ENCODE measurements at regions not wholly inside any gene's neighbourhood (a gene's known extent, or its start where the extent isn't known, plus 50 kb on each side); places are given as distances from the start of the nearest gene placed in this dataset.

DNA sequence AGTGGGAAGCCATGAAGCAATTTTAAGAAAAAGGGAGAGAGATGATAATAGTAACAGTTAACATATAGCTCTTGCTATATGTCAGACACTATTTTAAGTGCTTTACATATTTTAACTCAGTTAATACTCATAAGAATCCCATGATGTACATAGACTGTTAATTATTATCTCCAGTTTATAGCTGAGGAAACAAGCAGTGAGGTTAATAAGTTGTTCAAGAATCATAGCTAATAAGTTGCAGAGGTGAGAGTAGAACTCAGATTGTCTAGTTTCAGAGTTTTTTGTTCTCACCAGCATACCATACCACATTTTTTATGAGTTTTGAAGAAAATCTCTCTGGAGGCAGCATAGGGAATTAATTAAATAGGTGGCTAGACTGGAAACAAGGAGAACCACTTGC, 144.6 kb upstream of the MMS22L start:
- H3K27me3 Mint-ChIP-seq: no peaks in the 10 kb centered on the region
- H3K36me3 Mint-ChIP-seq (ENCODE audit: low read depth): no peaks in the 10 kb centered on the region
- H3K9me3 Mint-ChIP-seq: peaks cover 4% of the 10 kb centered on the region
- H3K4me1 Mint-ChIP-seq (ENCODE audit: low read depth): no peaks in the 10 kb centered on the region
- H3K4me3 Mint-ChIP-seq: no peak overlapping the region
- H3K27ac Mint-ChIP-seq: no peak overlapping the region
- intact Hi-C loops (cut with micrococcal nuclease): no loop called here

DNA sequence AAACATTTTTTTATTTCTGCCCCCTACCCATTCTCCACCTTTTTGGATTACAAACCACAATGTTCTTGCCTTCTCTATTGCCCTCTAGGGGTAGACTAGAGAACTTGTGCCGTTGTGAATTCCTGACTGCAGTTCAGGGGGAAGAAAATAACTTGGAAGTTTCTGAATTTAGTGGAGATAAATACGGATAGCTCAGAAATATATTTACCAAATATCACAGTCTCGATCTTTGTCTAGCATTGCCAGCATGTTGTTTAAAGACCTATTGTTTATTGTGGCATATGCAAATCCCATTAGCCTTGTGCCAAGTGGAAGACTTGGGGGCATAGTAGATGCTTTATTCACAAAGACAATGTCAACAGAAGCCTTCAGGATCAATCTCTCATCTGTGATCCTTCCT, 154.1 kb upstream of the MMS22L start:
- Mint-ChIP-seq H3K36me3 (ENCODE audit: low read depth) (no peaks in the 10 kb centered on the region), H3K4me1 (ENCODE audit: low read depth) (no peaks in the 10 kb centered on the region), H3K4me3 (no peak overlapping the region), H3K27me3 (peaks cover 3% of the 10 kb centered on the region), H3K9me3 (no peaks in the 10 kb centered on the region), H3K27ac (no peak overlapping the region)
- intact Hi-C loops (cut with micrococcal nuclease): no loop called here

DNA sequence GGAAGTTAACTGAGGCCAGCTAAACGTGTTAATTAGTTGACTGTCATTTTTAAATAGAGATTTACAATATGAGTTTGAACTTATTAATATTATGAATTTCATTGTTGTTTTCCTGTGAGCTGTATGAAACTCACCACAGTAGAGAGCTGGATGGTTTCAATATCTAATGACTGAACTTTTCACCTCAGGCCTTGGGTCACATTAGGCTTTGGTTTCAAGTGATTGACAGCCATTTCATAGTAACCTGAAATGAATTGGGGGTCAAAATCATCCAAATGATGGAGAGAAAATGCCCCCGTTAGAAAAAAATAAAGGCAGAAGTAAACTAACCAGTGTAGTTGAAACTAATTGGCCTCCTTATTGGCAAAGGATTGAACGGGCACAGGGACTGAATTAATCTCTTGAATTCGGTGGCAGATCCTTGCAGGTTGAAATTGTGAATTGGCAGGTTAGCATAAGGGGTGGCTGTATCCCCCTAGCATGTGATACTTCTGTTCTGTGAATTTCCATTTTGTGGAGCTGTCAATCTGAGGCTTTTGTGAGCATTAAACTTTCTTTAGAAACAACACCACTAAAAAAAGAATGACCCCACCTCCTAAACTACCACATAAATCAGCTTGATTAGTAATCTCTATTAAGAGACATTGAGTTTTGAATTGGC, 155.1 kb upstream of the MMS22L start:
- no peaks in the 10 kb centered on the region for H3K36me3 Mint-ChIP-seq (ENCODE audit: low read depth)
- intact Hi-C loops (cut with micrococcal nuclease): no loop called here
- H3K4me1 Mint-ChIP-seq (ENCODE audit: low read depth): no peaks in the 10 kb centered on the region
- H3K4me3 Mint-ChIP-seq: no peak overlapping the region
- peaks cover 3% of the 10 kb centered on the region for H3K27me3 Mint-ChIP-seq
- H3K9me3 Mint-ChIP-seq: no peaks in the 10 kb centered on the region
- H3K27ac Mint-ChIP-seq: no peak overlapping the region

DNA sequence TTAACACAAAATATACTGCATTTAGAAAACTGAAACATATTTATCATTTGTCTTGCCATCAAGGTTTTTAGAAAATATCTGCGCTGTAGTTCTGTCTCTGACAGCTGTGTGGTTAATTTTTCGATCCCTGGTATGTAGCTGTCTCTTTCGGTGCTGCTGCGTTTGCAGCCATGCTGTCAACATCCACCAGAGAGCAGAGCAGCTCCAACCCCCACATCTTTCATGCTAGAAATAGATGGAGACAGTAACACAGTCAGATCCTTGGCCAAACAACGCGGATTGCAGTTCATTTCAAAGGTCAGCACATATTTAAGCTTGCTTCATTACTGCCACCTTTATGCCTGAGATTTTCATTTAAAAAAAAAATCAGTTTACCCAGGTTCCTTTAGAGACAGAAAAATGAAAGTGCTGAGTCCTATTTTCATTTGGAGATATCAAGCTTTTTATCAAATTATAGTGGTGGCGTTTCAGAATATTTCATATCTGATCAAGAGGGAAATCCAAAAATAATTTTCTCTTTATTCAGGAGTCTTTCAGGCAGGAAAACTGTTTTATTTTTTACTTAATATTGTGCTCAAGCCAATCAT, 157.7 kb upstream of the MMS22L start:
- H3K36me3 Mint-ChIP-seq (ENCODE audit: low read depth): no peaks in the 10 kb centered on the region
- no peaks in the 10 kb centered on the region for H3K9me3 Mint-ChIP-seq
- H3K27ac Mint-ChIP-seq: no peak overlapping the region
- H3K27me3 Mint-ChIP-seq: no peaks in the 10 kb centered on the region
- no peaks in the 10 kb centered on the region for H3K4me1 Mint-ChIP-seq (ENCODE audit: low read depth)
- H3K4me3 Mint-ChIP-seq: no peak overlapping the region
- intact Hi-C loops (cut with micrococcal nuclease): no loop called here

DNA sequence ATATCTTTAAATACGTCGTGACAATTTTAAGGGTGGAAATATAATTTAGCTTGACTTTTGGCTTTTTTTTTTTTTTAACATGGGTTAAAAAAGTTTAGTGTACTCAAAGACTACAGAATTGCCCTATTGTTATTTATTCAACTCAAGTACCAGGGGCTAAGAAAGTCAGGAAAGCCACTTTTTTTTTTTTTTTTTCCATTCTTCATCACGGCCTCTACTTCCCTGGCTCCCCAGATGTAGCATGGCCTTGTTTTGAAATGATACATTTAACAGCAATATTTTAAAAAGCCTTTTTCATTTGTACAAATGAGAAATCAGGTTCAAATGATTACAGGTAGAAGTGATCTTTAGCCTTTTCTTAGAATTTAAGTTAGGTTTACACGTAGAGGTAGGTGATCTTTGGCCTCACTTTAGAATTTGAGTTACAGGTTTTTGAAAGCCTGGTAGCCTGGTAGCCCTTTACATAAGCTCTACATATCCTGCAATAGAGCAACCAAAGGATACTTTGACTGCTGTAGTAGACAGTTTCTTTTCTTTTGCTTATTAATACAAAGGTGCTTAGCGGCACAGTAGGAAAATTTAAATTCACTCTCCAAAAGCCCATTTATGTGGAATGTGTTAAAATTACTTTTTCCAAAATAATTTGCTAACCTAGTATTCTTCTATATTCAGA, 160.5 kb upstream of the MMS22L start:
- no peaks in the 10 kb centered on the region for H3K4me1 Mint-ChIP-seq (ENCODE audit: low read depth)

DNA sequence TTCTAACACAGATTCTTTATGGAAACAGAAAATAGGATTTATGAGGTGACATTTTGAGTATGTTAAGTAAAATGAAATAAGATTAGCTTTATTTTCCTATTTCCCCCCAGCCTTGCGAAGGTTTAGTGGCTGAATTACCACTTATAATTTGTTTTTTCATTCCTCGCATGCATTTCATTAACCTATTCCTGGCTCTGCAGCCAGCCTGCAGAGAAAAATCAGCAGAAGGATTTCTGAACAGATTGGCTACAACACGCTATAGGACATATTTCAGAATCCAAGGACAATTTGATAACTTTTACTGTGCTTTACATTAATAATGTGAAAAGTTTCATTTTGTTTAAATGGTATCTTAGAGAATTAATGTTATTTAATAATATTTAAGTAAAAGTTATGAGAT, 162.4 kb upstream of the MMS22L start:
- Mint-ChIP-seq H3K4me1 (ENCODE audit: low read depth) (no peaks in the 10 kb centered on the region), H3K4me3 (no peak overlapping the region), H3K27ac (no peak overlapping the region), H3K9me3 (no peaks in the 10 kb centered on the region), H3K36me3 (ENCODE audit: low read depth) (no peaks in the 10 kb centered on the region), H3K27me3 (no peaks in the 10 kb centered on the region)
- intact Hi-C loops (cut with micrococcal nuclease): no loop called here

More for the DNA sequence above, 160.5 kb upstream of the MMS22L start:
- H3K27ac Mint-ChIP-seq: no peak overlapping the region
- no peaks in the 10 kb centered on the region for H3K9me3 Mint-ChIP-seq
- H3K27me3 Mint-ChIP-seq: no peaks in the 10 kb centered on the region
- no peaks in the 10 kb centered on the region for H3K36me3 Mint-ChIP-seq (ENCODE audit: low read depth)
- H3K4me3 Mint-ChIP-seq: no peak overlapping the region
- intact Hi-C loops (cut with micrococcal nuclease): no loop called here

DNA sequence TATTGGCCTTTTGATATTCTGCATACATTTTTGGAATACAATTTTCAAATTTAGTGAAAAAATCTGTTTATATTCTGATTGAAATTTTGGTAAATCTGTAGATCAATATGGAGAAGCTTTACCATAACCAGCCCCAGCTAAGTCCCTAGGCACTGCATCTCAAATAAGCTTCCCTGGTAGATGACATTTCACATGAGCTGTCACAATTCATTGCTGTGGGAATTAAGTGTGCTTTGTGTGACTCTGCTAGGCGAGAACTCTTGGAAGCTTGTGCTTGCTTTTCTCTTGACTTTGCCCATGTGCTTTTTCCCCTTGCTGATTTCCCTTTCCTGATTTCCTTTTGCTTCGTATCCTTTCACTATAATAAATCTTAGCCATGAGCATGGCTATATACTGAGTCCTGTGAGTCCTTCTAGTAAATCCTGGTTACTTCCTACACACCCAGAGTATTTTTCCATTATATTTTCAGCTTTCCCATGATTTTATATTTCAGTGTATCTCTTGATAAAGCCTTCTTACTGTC, 166.5 kb upstream of the MMS22L start:
- intact Hi-C loops (cut with micrococcal nuclease): no loop called here
- no peaks in the 10 kb centered on the region for H3K36me3 Mint-ChIP-seq (ENCODE audit: low read depth)
- H3K4me1 Mint-ChIP-seq (ENCODE audit: low read depth): no peaks in the 10 kb centered on the region
- H3K27me3 Mint-ChIP-seq: no peaks in the 10 kb centered on the region
- no peak overlapping the region for H3K27ac Mint-ChIP-seq
- H3K9me3 Mint-ChIP-seq: no peaks in the 10 kb centered on the region
- H3K4me3 Mint-ChIP-seq: no peak overlapping the region

DNA sequence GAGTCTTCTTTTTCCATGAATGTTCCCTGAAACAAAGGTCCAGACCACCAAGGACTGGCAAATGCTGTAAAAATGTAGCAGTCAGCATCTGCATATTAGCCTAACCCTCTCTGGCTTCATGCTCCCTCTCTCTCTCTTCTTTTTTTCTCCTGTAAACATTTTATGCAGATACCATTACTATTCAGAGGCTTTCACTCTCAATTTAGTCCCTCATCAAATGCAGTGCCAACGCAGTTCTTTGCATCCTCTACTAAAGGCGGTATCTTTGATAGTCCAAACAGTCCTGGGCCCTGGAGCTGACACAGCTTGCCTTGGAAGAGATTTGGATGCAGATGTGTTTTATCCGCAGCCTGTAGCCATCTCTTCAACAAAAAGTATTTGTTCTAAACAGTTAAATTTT, 167.1 kb upstream of the MMS22L start:
- H3K9me3 Mint-ChIP-seq: no peaks in the 10 kb centered on the region
- H3K36me3 Mint-ChIP-seq (ENCODE audit: low read depth): no peaks in the 10 kb centered on the region
- intact Hi-C loops (cut with micrococcal nuclease): no loop called here
- no peak overlapping the region for H3K4me3 Mint-ChIP-seq
- no peaks in the 10 kb centered on the region for H3K4me1 Mint-ChIP-seq (ENCODE audit: low read depth)
- H3K27ac Mint-ChIP-seq: no peak overlapping the region
- no peaks in the 10 kb centered on the region for H3K27me3 Mint-ChIP-seq

DNA sequence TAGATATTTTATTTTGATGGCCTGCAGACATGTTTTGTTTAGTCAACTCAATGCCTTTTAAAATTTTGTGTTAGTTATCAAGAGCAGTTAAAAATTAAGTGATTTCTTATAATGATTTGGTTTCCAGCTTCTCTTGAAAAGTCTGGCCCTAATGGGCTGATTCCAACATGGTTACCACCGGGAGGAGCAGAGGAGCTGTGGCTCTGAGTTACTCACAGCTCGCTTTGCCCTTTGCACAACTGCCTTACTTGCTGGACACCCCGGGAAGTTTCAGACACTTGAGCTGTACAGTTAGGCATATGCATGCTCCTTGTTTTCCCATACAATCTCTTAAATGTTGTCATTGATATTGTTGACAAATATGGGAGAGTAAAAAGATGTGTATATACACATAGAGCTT, 173.1 kb upstream of the MMS22L start:
- Mint-ChIP-seq H3K4me3 (no peak overlapping the region), H3K9me3 (no peaks in the 10 kb centered on the region), H3K36me3 (ENCODE audit: low read depth) (no peaks in the 10 kb centered on the region), H3K27ac (no peak overlapping the region), H3K27me3 (no peaks in the 10 kb centered on the region), H3K4me1 (ENCODE audit: low read depth) (no peaks in the 10 kb centered on the region)
- intact Hi-C loops (cut with micrococcal nuclease): no loop called here

DNA sequence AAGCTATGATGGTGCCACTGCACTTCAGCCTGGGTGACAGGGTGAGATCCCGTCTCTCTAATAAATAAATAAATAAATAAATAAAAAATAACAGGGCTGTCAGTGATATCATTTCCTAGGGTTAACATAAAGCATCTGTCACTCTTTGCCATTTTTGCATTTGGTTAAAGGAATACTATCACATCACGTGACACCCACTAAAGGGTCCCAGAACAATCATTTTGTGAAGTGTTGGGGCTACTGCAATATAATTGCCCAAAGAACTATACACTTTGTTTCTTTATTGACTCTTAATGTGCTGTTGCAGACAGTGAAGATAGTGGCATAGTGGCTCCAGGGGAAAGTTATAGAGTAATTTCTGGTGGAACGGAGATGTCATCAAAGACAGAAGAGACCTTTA, 176.5 kb upstream of the MMS22L start:
- H3K4me1 Mint-ChIP-seq (ENCODE audit: low read depth): no peaks in the 10 kb centered on the region
- no peak overlapping the region for H3K4me3 Mint-ChIP-seq
- H3K27me3 Mint-ChIP-seq: no peaks in the 10 kb centered on the region
- H3K27ac Mint-ChIP-seq: no peak overlapping the region
- intact Hi-C loops (cut with micrococcal nuclease): no loop called here
- H3K9me3 Mint-ChIP-seq: no peaks in the 10 kb centered on the region
- H3K36me3 Mint-ChIP-seq (ENCODE audit: low read depth): no peaks in the 10 kb centered on the region

DNA sequence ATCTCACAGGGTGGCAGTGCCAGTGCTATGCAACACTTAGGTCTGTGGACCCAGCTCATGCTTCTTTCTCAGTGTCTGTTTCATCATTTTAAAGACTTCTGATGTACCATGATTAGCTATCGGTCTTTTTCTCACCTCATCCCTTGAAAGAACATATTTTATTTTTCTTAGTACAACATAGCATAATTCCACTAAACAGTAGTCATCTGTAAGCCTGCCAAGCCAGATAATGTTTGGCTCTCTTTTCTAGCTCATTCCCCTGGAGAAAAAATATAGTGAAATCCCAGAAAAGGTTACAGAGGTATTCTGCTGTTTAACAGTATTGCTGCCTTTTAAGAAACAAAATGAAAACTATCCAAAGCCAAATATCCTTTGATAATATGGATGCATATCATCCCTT, 177.0 kb upstream of the MMS22L start:
- Mint-ChIP-seq H3K36me3 (ENCODE audit: low read depth) (no peaks in the 10 kb centered on the region), H3K9me3 (no peaks in the 10 kb centered on the region), H3K4me1 (ENCODE audit: low read depth) (no peaks in the 10 kb centered on the region), H3K27me3 (no peaks in the 10 kb centered on the region), H3K4me3 (no peak overlapping the region), H3K27ac (no peak overlapping the region)
- intact Hi-C loops (cut with micrococcal nuclease): no loop called here

DNA sequence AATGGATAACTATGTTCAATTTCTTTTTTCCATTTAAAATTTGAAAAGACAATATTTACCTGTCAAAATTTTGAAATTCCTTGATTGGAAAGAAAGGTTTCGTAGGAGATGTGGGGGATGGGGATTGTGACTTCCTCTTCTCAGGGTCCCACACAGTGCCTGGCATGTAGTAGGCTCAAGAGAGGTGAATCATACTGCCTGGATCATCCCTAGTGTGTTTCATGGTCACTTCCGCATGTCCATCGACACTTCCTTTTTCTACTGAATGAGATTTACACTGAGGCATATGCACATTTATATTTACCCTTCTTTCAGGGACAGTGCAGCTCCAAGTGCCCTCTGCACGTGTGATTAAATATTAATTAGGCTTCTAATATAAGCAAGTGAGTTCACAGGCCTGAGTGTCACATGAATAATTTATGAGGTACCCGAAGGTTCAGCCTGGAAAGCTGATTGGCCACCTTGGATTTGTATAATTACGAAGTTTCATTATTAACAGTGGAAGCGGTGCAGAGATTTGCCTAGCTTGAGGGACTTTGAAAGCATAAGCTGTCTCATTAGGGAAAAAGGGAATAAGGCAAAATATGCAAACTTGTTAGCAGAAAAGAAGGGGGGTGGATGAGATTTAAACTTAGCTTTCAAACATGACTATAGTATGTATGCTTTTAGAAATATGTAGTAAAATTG, 177.5 kb upstream of the MMS22L start:
- Mint-ChIP-seq H3K4me1 (ENCODE audit: low read depth) (no peaks in the 10 kb centered on the region), H3K9me3 (no peaks in the 10 kb centered on the region), H3K27ac (no peak overlapping the region), H3K27me3 (no peaks in the 10 kb centered on the region), H3K4me3 (no peak overlapping the region), H3K36me3 (ENCODE audit: low read depth) (no peaks in the 10 kb centered on the region)
- intact Hi-C loops (cut with micrococcal nuclease): no loop called here

DNA sequence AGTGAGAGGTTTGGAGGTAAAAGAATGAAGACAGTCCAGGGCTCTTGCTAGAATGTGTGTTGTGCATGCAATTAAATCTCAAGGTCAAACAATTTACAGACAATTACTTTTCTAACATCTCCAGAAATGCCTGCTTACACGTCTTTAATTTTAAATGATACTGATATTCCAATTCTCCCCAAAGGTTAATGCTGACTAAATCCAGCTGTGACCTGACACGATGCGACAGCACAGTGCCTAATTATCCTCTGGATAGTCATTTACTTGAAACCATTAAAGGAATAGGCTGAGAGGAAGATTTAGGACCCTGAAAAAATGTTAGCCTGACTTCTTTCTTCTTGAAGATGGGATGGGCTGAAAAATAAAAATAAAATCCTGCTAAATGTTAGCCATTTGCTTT, 178.2 kb upstream of the MMS22L start:
- intact Hi-C loops (cut with micrococcal nuclease): no loop called here
- no peaks in the 10 kb centered on the region for H3K36me3 Mint-ChIP-seq (ENCODE audit: low read depth)
- no peak overlapping the region for H3K27ac Mint-ChIP-seq
- no peaks in the 10 kb centered on the region for H3K9me3 Mint-ChIP-seq
- H3K4me3 Mint-ChIP-seq: no peak overlapping the region
- no peaks in the 10 kb centered on the region for H3K4me1 Mint-ChIP-seq (ENCODE audit: low read depth)
- H3K27me3 Mint-ChIP-seq: no peaks in the 10 kb centered on the region

DNA sequence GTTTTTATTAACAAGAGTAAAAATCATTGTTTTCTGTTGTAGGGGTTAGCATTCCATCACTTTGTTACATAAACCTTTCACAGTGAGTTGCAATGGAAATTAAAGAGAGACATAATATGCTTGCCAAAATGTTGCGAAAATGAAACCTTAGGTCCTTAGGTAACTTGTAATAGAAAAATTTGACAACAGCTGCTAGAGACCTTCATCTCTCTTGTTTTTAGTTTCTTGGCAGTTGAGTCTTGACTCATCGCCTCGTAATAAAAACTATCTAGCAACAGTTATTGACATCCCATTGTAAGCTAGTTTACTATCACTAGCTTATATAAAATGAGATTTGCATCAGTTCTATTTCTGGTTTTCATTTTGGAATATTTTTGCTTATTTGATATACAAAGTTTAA, 179.0 kb upstream of the MMS22L start:
- H3K36me3 Mint-ChIP-seq (ENCODE audit: low read depth): no peaks in the 10 kb centered on the region
- no peaks in the 10 kb centered on the region for H3K9me3 Mint-ChIP-seq
- no peak overlapping the region for H3K27ac Mint-ChIP-seq
- H3K4me1 Mint-ChIP-seq (ENCODE audit: low read depth): no peaks in the 10 kb centered on the region
- no peaks in the 10 kb centered on the region for H3K27me3 Mint-ChIP-seq
- intact Hi-C loops (cut with micrococcal nuclease): no loop called here
- no peak overlapping the region for H3K4me3 Mint-ChIP-seq
